ENCODE measurements at regions not wholly inside any gene's neighbourhood (a gene's known extent, or its start where the extent isn't known, plus 50 kb on each side); places are given as distances from the start of the nearest gene placed in this dataset.

DNA sequence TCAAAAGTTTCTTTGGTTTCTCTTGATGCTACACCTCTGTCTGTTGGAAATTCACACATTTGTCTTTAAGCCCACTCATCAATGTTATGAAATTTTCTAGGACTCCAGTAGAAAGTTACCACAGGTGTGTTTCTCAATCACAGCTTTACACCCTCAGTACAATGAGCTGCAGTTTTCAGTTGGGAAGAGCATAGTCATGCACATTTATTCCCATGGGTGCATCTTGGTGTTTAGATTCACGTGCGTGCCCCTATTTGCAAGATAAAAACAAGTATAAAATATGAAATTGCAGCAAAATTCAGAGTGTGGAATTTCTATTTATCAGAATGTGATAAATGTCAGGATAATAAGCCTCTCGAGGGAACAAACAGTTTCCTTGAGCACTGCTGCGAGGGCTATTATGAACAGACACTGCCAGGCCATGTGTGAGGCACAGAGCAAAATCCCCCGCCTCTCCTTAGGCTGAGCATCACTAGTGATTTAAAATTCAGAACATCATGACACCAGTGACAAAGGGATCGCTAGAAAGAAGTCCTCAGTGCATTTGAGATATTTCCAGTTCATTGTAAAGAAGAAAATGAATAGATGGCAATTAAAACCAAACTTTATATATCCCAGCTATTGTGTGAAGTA, 512.2 kb upstream of the TCF4 start:
- 90% methylated on average over 2 of the region's 6 CpGs; no CpG with 5 or more reads in 1 of the 2 experiments for WGBS, 2 experiments (ENCODE audit: extremely low coverage in 2 of 2, insufficient read length in 1 of 2)
- dilution Hi-C loops (cut with HindIII; ENCODE audit: low sequenced_read_pairs, unreplicated experiment) = no loop called here

More for the DNA sequence above, 512.2 kb upstream of the TCF4 start:
- ChIA-PET POLR2A (ENCODE audit: unreplicated experiment) (no interaction called here), CTCF (interaction anchor here (0.6 kb wide), 1 partner anchor 9 kb away, joined by 4 read pairs; no protein-coding TSS in a partner anchor)
- Histone ChIP-seq H3K36me3 (ENCODE audit: control insufficient read depth, insufficient read depth, low read length) (no peaks in the 10 kb centered on the region), H3K56ac (ENCODE audit: extremely low read depth, insufficient read depth, low read length) (no peak overlapping the region), H3K27me3 (ENCODE audit: control insufficient read depth, insufficient read depth, low read length) (no peaks in the 10 kb centered on the region), H2BK120ac (ENCODE audit: low read depth, low read length) (no peak overlapping the region), H3K4me3 (ENCODE audit: insufficient read depth, low read depth, low read length) (no peak overlapping the region), H3K18ac (ENCODE audit: low read depth, low read length) (no peak overlapping the region), H2BK15ac (ENCODE audit: low read depth, low read length) (no peak overlapping the region), H2AK9ac (replicated peaks; ENCODE audit: low read depth, low read length, poor library complexity) (no peak overlapping the region), H3K4me1 (ENCODE audit: control insufficient read depth, insufficient read depth, low read length) (no peaks in the 10 kb centered on the region), H2BK5ac (ENCODE audit: low read depth, low read length, poor library complexity, severe bottlenecking) (no peak overlapping the region), H2AK5ac (ENCODE audit: low read depth, low read length) (no peak overlapping the region), H2AFZ (replicated peaks; ENCODE audit: low read length, poor library complexity) (no peak overlapping the region), H3K79me1 (ENCODE audit: low read depth in 1 of 2, low read length in 2 of 2) (no peaks in the 10 kb centered on the region), H3K4me2 (ENCODE audit: low read depth, low read length) (no peak overlapping the region), H3K14ac (replicated peaks; ENCODE audit: low read depth, low read length) (no peak overlapping the region), H4K91ac (ENCODE audit: insufficient read depth, low read depth, low read length) (no peak overlapping the region), H4K8ac (ENCODE audit: low read depth in 2 of 2, low read length in 2 of 2) (no peak overlapping the region), H3K27ac (ENCODE audit: insufficient read depth, low read length) (no peak overlapping the region), H2BK20ac (ENCODE audit: low read depth, low read length) (no peak overlapping the region), H4K5ac (ENCODE audit: low read depth, low read length) (no peak overlapping the region), H3K23ac (ENCODE audit: low read depth, low read length) (no peak overlapping the region), H3K9ac (ENCODE audit: low read depth, low read length) (no peak overlapping the region), H3K9me1 (ENCODE audit: insufficient read depth, low read length) (no peaks in the 10 kb centered on the region), H3K9me3 (ENCODE audit: control insufficient read depth, insufficient read depth, low read length) (peaks cover 2% of the 10 kb centered on the region), H4K20me1 (ENCODE audit: insufficient read depth, low read length) (no peaks in the 10 kb centered on the region), H3K4ac (ENCODE audit: low read depth, low read length) (no peak overlapping the region)
- ATAC-seq (ENCODE audit: low read depth) (no peak), DNase-seq (no peak)
- TF ChIP-seq MXI1 (IDR thresholded peaks at IDR 0.05; ENCODE audit: borderline replicate concordance, low read depth, low read length) (no peak), BHLHE40 (IDR thresholded peaks at IDR 0.05; ENCODE audit: low read depth, low read length) (no peak), FOS (IDR thresholded peaks at IDR 0.05; ENCODE audit: low read depth, low read length) (no peak), POLR2A (IDR thresholded peaks at IDR 0.05; ENCODE audit: low read depth, low read length) (no peak), NFE2L2 (IDR thresholded peaks at IDR 0.05; ENCODE audit: low read depth, low read length) (no peak), MAFK (IDR thresholded peaks at IDR 0.05; ENCODE audit: low read depth, low read length) (no peak), MAZ (IDR thresholded peaks at IDR 0.05; ENCODE audit: borderline replicate concordance, low read depth, low read length) (no peak)
- TF ChIP-seq, protein P1, sequence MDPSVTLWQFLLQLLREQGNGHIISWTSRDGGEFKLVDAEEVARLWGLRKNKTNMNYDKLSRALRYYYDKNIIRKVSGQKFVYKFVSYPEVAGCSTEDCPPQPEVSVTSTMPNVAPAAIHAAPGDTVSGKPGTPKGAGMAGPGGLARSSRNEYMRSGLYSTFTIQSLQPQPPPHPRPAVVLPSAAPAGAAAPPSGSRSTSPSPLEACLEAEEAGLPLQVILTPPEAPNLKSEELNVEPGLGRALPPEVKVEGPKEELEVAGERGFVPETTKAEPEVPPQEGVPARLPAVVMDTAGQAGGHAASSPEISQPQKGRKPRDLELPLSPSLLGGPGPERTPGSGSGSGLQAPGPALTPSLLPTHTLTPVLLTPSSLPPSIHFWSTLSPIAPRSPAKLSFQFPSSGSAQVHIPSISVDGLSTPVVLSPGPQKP (IDR thresholded peaks at IDR 0.05; ENCODE audit: borderline replicate concordance, low read depth, low read length) = no peak
- TF ChIP-seq, protein P2, sequence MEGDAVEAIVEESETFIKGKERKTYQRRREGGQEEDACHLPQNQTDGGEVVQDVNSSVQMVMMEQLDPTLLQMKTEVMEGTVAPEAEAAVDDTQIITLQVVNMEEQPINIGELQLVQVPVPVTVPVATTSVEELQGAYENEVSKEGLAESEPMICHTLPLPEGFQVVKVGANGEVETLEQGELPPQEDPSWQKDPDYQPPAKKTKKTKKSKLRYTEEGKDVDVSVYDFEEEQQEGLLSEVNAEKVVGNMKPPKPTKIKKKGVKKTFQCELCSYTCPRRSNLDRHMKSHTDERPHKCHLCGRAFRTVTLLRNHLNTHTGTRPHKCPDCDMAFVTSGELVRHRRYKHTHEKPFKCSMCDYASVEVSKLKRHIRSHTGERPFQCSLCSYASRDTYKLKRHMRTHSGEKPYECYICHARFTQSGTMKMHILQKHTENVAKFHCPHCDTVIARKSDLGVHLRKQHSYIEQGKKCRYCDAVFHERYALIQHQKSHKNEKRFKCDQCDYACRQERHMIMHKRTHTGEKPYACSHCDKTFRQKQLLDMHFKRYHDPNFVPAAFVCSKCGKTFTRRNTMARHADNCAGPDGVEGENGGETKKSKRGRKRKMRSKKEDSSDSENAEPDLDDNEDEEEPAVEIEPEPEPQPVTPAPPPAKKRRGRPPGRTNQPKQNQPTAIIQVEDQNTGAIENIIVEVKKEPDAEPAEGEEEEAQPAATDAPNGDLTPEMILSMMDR (conservative IDR thresholded peaks at IDR 0.05; ENCODE audit: low read depth, low read length) = no peak
- TF ChIP-seq, protein P3, sequence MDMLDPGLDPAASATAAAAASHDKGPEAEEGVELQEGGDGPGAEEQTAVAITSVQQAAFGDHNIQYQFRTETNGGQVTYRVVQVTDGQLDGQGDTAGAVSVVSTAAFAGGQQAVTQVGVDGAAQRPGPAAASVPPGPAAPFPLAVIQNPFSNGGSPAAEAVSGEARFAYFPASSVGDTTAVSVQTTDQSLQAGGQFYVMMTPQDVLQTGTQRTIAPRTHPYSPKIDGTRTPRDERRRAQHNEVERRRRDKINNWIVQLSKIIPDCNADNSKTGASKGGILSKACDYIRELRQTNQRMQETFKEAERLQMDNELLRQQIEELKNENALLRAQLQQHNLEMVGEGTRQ (IDR thresholded peaks at IDR 0.05; ENCODE audit: low read depth, low read length) = no peak
- in situ Hi-C loops (cut with MboI; ENCODE audit: low sequenced_read_pairs) = no loop called here
- intact Hi-C loops (cut with micrococcal nuclease) = no loop called here
- BruUV-seq (replicated peaks) = no TSS peak

Measured in IMR-90 (cell line).